HuH-7 (cell line): ENCODE measurements at regions not wholly inside any gene's neighbourhood (a gene's known extent, or its start where the extent isn't known, plus 50 kb on each side); places are given as distances from the start of the nearest gene placed in this dataset.

Source experiments
- DNase-seq: peaks from one replicate; pipeline ENCODE4 v3.0.0; 2011; ENCODE audit warnings: low spot score

GRCh38 chr11:130587658-130588057, 139.2 kb downstream of the ADAMTS15 start:
- no peak for DNase-seq

GRCh38 chr11:130588471-130588870, 140.0 kb downstream of the ADAMTS15 start:
- DNase-seq: no peak

GRCh38 chr11:130592056-130592455, 143.6 kb downstream of the ADAMTS15 start:
- DNase-seq: no peak

GRCh38 chr11:130593064-130593463, 144.6 kb downstream of the ADAMTS15 start:
- no peak for DNase-seq

- no peak for DNase-seq
Observed at GRCh38 chr11:130598433-130598832, 150.0 kb downstream of the ADAMTS15 start.

GRCh38 chr11:130599073-130599654, 150.7 kb downstream of the ADAMTS15 start:
- DNase-seq: no peak

GRCh38 chr11:130600139-130600538, 151.7 kb downstream of the ADAMTS15 start:
- no peak for DNase-seq

GRCh38 chr11:130600616-130601015, 152.2 kb downstream of the ADAMTS15 start:
- DNase-seq: no peak

- DNase-seq: no peak
Observed at GRCh38 chr11:130601141-130601540, 152.7 kb downstream of the ADAMTS15 start.

- no peak for DNase-seq
Observed at GRCh38 chr11:130601764-130602460, 153.5 kb downstream of the ADAMTS15 start.

- DNase-seq: no peak
Observed at GRCh38 chr11:130602641-130603334, 154.3 kb downstream of the ADAMTS15 start.

- no peak for DNase-seq
Observed at GRCh38 chr11:130603335-130603906, 155.0 kb downstream of the ADAMTS15 start.

GRCh38 chr11:130604606-130605005, 156.2 kb downstream of the ADAMTS15 start:
- DNase-seq: no peak

GRCh38 chr11:130606178-130606577, 157.7 kb downstream of the ADAMTS15 start:
- no peak for DNase-seq

GRCh38 chr11:130606781-130607511, 158.5 kb downstream of the ADAMTS15 start:
- no peak for DNase-seq

GRCh38 chr11:130608287-130608686, 159.8 kb downstream of the ADAMTS15 start:
- DNase-seq: no peak

GRCh38 chr11:130609121-130610035, 160.9 kb downstream of the ADAMTS15 start:
- DNase-seq: no peak

GRCh38 chr11:130611791-130612251, 163.4 kb downstream of the ADAMTS15 start:
- DNase-seq: no peak

- DNase-seq: no peak
Observed at GRCh38 chr11:130612291-130612851, 163.9 kb downstream of the ADAMTS15 start.

- DNase-seq: no peak
Observed at GRCh38 chr11:130613396-130613795, 165.0 kb downstream of the ADAMTS15 start.

- no peak for DNase-seq
Observed at GRCh38 chr11:130614591-130614990, 166.1 kb downstream of the ADAMTS15 start.
